ENCODE measurements at regions not wholly inside any gene's neighbourhood (a gene's known extent, or its start where the extent isn't known, plus 50 kb on each side); places are given as distances from the start of the nearest gene placed in this dataset.

DNA sequence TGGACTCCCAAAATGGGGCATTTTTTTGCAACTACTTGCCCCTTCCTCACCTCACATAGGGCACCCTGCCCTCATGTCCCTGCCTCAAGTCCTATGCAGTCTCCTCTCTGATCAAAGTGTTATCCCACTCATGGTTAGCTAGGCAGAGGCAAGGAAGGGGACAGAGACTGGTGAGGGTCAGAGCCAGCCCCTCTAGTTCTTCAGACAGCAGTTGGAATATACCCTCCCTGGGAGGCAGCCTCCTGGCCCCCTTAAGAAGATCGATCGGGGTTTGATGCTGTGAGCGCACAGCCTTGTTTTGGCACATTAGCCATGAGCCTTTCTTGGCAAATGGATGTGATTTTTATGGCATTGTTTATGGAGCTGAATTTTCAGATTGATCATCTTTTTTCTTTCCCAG, 436.9 kb downstream of the BUD13 start:
- H3K9me3 Mint-ChIP-seq (ENCODE audit: unreplicated experiment) = peaks cover 10% of the 10 kb centered on the region
- TF ChIP-seq, protein P1, sequence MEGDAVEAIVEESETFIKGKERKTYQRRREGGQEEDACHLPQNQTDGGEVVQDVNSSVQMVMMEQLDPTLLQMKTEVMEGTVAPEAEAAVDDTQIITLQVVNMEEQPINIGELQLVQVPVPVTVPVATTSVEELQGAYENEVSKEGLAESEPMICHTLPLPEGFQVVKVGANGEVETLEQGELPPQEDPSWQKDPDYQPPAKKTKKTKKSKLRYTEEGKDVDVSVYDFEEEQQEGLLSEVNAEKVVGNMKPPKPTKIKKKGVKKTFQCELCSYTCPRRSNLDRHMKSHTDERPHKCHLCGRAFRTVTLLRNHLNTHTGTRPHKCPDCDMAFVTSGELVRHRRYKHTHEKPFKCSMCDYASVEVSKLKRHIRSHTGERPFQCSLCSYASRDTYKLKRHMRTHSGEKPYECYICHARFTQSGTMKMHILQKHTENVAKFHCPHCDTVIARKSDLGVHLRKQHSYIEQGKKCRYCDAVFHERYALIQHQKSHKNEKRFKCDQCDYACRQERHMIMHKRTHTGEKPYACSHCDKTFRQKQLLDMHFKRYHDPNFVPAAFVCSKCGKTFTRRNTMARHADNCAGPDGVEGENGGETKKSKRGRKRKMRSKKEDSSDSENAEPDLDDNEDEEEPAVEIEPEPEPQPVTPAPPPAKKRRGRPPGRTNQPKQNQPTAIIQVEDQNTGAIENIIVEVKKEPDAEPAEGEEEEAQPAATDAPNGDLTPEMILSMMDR (IDR thresholded peaks at IDR 0.05; ENCODE audit: insufficient read depth in 1 of 2, low read depth in 1 of 2, low read length in 1 of 2, severe bottlenecking in 1 of 2, unreplicated experiment in 1 of 2) = no peak
- Histone ChIP-seq H3K4me1 (peaks cover 14% of the 10 kb centered on the region; the same call in 1 of the 2 replicates), H3K27me3 (replicated peaks; ENCODE audit: control insufficient read depth, insufficient read depth, low read length) (no peaks in the 10 kb centered on the region), H3K9me3 (peaks cover 18% of the 10 kb centered on the region), H3K36me3 (ENCODE audit: control insufficient read depth, insufficient read depth, low read length) (no peaks in the 10 kb centered on the region), H3K4me3 (ENCODE audit: low read depth, low read length) (no peak overlapping the region)
- POLR2A ChIA-PET = no interaction called here
- peaks cover 12% of the 10 kb centered on the region for H3K4me1 Mint-ChIP-seq (ENCODE audit: low read depth, unreplicated experiment)
- no peaks in the 10 kb centered on the region for H3K36me3 Mint-ChIP-seq (ENCODE audit: insufficient read depth, unreplicated experiment)
- H3K27me3 Mint-ChIP-seq (ENCODE audit: insufficient read depth, unreplicated experiment) = no peaks in the 10 kb centered on the region
- intact Hi-C loops (cut with micrococcal nuclease; ENCODE audit: unreplicated experiment) = no loop called here
- no TSS peak for BruUV-seq (replicated peaks)
- H3K4me3 Mint-ChIP-seq (ENCODE audit: unreplicated experiment) = no peak overlapping the region
- no peak overlapping the region for H3K27ac Mint-ChIP-seq (ENCODE audit: unreplicated experiment)
- DNase-seq = peak in 1 of 2 experiments; percentile 19
- CTCF ChIA-PET = no interaction called here

DNA sequence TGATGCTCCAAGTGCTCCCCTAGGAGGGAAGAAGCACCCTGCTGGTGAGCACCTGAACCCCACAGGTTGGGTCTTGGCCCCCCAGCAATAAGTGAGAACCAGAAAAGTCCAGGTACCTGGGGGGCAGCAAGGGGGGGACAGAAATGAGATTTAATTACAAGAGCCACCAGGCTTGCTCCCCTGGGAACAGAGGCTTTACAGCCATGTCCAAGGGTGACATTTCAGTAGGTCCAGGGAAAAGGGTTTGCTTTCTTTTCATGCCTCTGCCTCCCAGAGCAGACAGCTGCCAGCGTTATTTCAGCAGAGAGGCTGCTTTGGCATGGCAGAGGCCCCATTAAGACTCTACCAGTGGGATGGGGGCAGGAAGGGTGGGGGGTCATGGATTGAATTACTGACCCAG, 437.7 kb downstream of the BUD13 start:
- no TSS peak for BruUV-seq (replicated peaks)
- peaks cover 12% of the 10 kb centered on the region for H3K4me1 Mint-ChIP-seq (ENCODE audit: low read depth, unreplicated experiment)
- TF ChIP-seq, protein P1 (IDR thresholded peaks at IDR 0.05; ENCODE audit: insufficient read depth in 1 of 2, low read depth in 1 of 2, low read length in 1 of 2, severe bottlenecking in 1 of 2, unreplicated experiment in 1 of 2) = no peak
- H3K4me3 Mint-ChIP-seq (ENCODE audit: unreplicated experiment) = no peak overlapping the region
- H3K9me3 Mint-ChIP-seq (ENCODE audit: unreplicated experiment) = peaks cover 10% of the 10 kb centered on the region
- no peaks in the 10 kb centered on the region for H3K27me3 Mint-ChIP-seq (ENCODE audit: insufficient read depth, unreplicated experiment)
- ChIA-PET POLR2A (no interaction called here), CTCF (interaction anchor here (0.6 kb wide), 1 partner anchor 1837 kb away, joined by 5 read pairs; no protein-coding TSS in a partner anchor)
- H3K36me3 ChIP-seq (ENCODE audit: control insufficient read depth, insufficient read depth, low read length) = no peaks in the 10 kb centered on the region
- no peaks in the 10 kb centered on the region for H3K27me3 ChIP-seq (replicated peaks; ENCODE audit: control insufficient read depth, insufficient read depth, low read length)
- peaks cover 18% of the 10 kb centered on the region for H3K9me3 ChIP-seq
- H3K27ac Mint-ChIP-seq (ENCODE audit: unreplicated experiment) = no peak overlapping the region
- DNase-seq = peak in 1 of 2 experiments; percentile 12
- intact Hi-C loops (cut with micrococcal nuclease; ENCODE audit: unreplicated experiment) = no loop called here
- H3K4me3 ChIP-seq (ENCODE audit: low read depth, low read length) = no peak overlapping the region
- no peaks in the 10 kb centered on the region for H3K36me3 Mint-ChIP-seq (ENCODE audit: insufficient read depth, unreplicated experiment)
- H3K4me1 ChIP-seq = peaks cover 14% of the 10 kb centered on the region; the same call in 1 of the 2 replicates

DNA sequence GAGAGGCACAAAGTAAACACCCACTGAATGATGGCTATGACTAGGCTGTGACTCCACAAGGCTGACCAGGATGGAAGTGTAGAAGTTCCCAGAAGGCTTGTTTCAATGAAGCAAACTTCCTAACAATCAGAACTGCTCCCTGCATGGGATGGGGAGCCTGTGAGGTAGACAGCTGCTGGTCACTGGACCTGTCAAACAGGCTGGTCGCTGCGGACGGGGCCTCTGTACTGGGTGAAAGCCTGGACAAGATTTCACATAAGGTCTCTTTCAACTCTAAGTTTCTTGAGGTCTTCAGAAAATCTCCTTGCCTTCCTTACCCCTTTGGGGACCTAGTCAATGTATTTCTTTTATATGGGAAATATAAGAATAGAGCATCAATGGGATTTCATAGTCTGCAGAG, 438.2 kb downstream of the BUD13 start:
- H3K27ac Mint-ChIP-seq (ENCODE audit: unreplicated experiment) = no peak overlapping the region
- TF ChIP-seq, protein P1 (IDR thresholded peaks at IDR 0.05; ENCODE audit: insufficient read depth in 1 of 2, low read depth in 1 of 2, low read length in 1 of 2, severe bottlenecking in 1 of 2, unreplicated experiment in 1 of 2) = no peak
- ChIA-PET CTCF (interaction anchor here (0.6 kb wide), 1 partner anchor 1837 kb away, joined by 5 read pairs; no protein-coding TSS in a partner anchor), POLR2A (no interaction called here)
- intact Hi-C loops (cut with micrococcal nuclease; ENCODE audit: unreplicated experiment) = no loop called here
- BruUV-seq (replicated peaks) = no TSS peak
- H3K4me3 ChIP-seq (ENCODE audit: low read depth, low read length) = no peak overlapping the region
- H3K4me1 ChIP-seq = peaks cover 14% of the 10 kb centered on the region; the same call in 1 of the 2 replicates
- H3K9me3 Mint-ChIP-seq (ENCODE audit: unreplicated experiment) = peaks cover 10% of the 10 kb centered on the region
- no peak overlapping the region for H3K4me3 Mint-ChIP-seq (ENCODE audit: unreplicated experiment)
- H3K27me3 Mint-ChIP-seq (ENCODE audit: insufficient read depth, unreplicated experiment) = no peaks in the 10 kb centered on the region
- H3K27me3 ChIP-seq (replicated peaks; ENCODE audit: control insufficient read depth, insufficient read depth, low read length) = no peaks in the 10 kb centered on the region
- peaks cover 12% of the 10 kb centered on the region for H3K4me1 Mint-ChIP-seq (ENCODE audit: low read depth, unreplicated experiment)
- H3K36me3 Mint-ChIP-seq (ENCODE audit: insufficient read depth, unreplicated experiment) = no peaks in the 10 kb centered on the region
- DNase-seq = peak; percentile 30 to 45
- H3K9me3 ChIP-seq = peaks cover 18% of the 10 kb centered on the region
- H3K36me3 ChIP-seq (ENCODE audit: control insufficient read depth, insufficient read depth, low read length) = no peaks in the 10 kb centered on the region

Data from Caco-2 (cell line).